T-helper 17 cell (primary cell): ENCODE measurements at regions not wholly inside any gene's neighbourhood (a gene's known extent, or its start where the extent isn't known, plus 50 kb on each side); places are given as distances from the start of the nearest gene placed in this dataset.

Source experiments
- ATAC-seq: fragments of 150-1000 bp; cut with Tn5 transposase; 2 replicates; pipeline ENCODE4 v1.10.0; 2021; ENCODE audit warnings: mild to moderate bottlenecking, moderate library complexity
- DNase-seq, 3 donors: peaks; one replicate each; pipeline versions ENCODE4 v3.0.0 to v3.0.0-alpha.2; 2020 to 2021
- H3K9me3 ChIP-seq: one replicate; pipeline ENCODE4 v1.7.0; 2013; ENCODE audit warnings: low read length, mild to moderate bottlenecking; ENCODE audit not compliant: control insufficient read depth, poor library complexity, severe bottlenecking
- H3K27ac Mint-ChIP-seq: one replicate; pipeline ENCODE4 v1.8.0; 2022; ENCODE audit warnings: mild to moderate bottlenecking, moderate library complexity, mixed read lengths
- H3K27me3 Mint-ChIP-seq: one replicate; pipeline ENCODE4 v1.8.0; 2022; ENCODE audit warnings: mixed read lengths
- H3K36me3 Mint-ChIP-seq: one replicate; pipeline ENCODE4 v1.8.0; 2022; ENCODE audit warnings: low read depth, mixed read lengths
- H3K4me1 Mint-ChIP-seq: one replicate; pipeline ENCODE4 v1.8.0; 2022; ENCODE audit warnings: mild to moderate bottlenecking, mixed read lengths
- H3K4me3 Mint-ChIP-seq: one replicate; pipeline ENCODE4 v1.8.0; 2022; ENCODE audit warnings: mild to moderate bottlenecking, moderate library complexity, mixed read lengths

DNA sequence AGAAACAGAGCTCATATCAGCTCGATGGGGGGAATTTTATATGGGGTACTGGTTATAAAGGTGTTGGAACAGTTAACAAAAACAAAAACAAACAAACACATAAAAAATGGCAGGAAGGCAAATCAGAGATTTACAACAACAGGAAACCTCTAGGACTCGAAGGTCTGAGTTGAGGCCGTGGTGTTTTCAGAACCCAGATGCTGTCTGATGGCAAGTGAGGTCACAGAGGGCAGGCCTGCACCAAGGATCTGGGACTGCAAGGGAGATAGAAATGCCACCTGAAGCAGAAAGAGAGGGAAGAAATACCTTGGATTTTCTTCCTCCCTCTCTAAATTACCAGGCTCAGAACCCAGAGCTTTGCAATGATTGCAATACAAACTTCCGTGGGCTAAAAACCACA is 429.5 kb downstream of the ZNF521 start:
- Mint-ChIP-seq H3K27ac (no peak overlapping the region), H3K27me3 (peaks cover 4% of the 10 kb centered on the region), H3K4me3 (no peak overlapping the region), H3K36me3 (no peaks in the 10 kb centered on the region), H3K4me1 (no peaks in the 10 kb centered on the region)
- ATAC-seq: no peak
- H3K9me3 ChIP-seq: no peaks in the 10 kb centered on the region
- no peak for DNase-seq

DNA sequence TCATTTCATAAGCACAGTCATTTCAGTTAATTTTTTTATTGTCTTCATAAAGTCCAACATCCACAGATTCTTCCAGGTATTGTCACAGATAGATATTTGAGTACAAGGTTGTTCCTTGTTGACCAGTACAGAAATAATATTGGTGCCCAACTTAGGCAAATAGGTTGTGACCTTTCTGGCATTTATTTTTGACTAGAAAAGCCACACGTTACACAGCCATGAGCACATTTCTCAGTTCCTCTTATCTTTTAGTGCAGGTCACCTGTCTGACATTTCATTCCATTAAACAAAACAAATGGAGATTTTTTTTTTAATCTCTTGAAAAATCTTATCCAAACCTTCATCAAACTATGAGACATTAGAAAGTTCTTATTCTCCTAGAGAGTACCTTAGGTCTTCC is 428.8 kb downstream of the ZNF521 start:
- Mint-ChIP-seq H3K27ac (no peak overlapping the region), H3K4me1 (no peaks in the 10 kb centered on the region), H3K4me3 (no peak overlapping the region), H3K27me3 (peaks cover 4% of the 10 kb centered on the region), H3K36me3 (no peaks in the 10 kb centered on the region)
- ATAC-seq (no peak), DNase-seq (no peak)
- H3K9me3 ChIP-seq: no peaks in the 10 kb centered on the region

DNA sequence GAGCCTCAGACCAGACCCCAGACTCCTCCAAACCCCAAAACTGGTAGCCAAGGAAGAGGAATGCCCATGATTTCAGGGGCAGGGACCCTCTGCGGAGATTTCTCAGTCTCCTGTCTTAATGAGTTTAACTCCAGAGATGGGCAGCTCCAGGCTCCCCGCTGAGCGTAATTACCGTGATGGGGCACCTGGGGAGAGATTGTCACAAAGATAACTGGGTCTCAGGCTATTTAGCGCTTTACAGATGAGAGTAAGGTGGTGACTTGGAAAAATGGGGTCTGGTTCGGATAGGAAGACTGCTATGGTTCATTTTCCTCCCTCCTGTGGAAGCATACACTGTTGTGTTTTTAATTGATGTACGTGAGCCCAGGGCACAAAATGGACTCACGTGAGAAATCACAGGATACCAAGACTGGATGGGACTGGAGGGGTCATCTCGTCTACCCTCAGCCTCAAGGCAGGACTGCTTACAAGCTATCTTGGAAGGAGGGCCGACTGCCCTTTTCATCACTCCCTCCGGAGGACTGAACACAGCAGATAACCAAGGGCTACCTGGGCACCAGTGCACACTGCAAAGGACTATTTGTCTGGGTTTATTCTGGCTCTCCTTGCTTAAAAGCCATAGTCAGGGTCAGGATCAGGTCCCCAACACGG is 427.8 kb downstream of the ZNF521 start:
- ATAC-seq: no peak
- H3K27me3 Mint-ChIP-seq: peaks cover 4% of the 10 kb centered on the region
- no peaks in the 10 kb centered on the region for H3K4me1 Mint-ChIP-seq
- no peaks in the 10 kb centered on the region for H3K36me3 Mint-ChIP-seq
- H3K9me3 ChIP-seq: no peaks in the 10 kb centered on the region
- no peak for DNase-seq
- no peak overlapping the region for H3K27ac Mint-ChIP-seq
- H3K4me3 Mint-ChIP-seq: no peak overlapping the region

DNA sequence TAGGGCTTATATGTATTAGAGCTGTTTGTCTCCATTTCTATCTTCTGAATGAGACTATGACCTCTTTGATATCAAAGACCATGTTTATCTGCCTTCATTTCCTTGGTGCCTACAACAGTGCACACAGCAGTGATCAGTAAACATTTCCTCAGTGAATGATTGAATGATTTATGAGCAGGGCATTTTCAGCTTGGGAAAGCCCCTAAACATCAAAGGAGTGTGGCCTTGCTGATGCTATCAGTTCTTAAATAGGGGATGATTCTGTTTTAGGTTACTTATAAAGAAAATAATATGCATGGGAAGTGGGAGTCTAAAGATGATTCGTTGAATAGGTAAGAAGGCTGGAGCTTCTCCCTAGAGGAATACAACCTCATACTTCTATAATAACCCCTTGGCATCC is 425.3 kb downstream of the ZNF521 start:
- DNase-seq (no peak), ATAC-seq (no peak)
- peaks cover 4% of the 10 kb centered on the region for H3K27me3 Mint-ChIP-seq
- H3K4me3 Mint-ChIP-seq: no peak overlapping the region
- H3K4me1 Mint-ChIP-seq: no peaks in the 10 kb centered on the region
- H3K9me3 ChIP-seq: no peaks in the 10 kb centered on the region
- no peaks in the 10 kb centered on the region for H3K36me3 Mint-ChIP-seq
- no peak overlapping the region for H3K27ac Mint-ChIP-seq

DNA sequence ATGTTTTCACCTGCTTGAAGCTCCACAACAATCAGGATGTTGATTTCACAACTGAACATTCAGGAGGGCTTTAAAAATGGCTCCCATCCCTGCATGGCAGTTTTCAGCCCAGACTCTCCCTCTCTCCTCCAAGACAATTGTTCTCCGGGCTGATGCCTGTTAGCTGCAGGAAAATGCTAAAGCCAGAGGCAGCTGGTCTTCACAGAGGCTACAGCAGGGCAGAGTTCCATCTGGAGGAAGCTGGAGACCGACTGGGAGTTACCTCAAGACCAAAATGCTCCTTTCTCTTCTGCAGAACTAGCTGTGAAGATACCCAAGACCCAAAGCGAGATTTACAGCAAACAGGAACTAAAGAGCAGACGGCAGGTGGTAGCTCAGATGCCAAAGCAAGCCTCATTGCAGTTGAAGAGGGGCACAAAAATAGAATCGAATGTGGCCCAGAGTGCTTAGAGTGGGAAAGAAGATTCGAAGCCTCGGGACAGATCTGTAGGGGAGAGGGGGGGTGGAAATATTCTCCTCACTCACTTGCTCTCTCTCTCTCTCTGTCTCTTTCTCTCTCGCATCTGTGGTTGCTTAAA is 423.6 kb downstream of the ZNF521 start:
- H3K4me3 Mint-ChIP-seq: no peak overlapping the region

DNA sequence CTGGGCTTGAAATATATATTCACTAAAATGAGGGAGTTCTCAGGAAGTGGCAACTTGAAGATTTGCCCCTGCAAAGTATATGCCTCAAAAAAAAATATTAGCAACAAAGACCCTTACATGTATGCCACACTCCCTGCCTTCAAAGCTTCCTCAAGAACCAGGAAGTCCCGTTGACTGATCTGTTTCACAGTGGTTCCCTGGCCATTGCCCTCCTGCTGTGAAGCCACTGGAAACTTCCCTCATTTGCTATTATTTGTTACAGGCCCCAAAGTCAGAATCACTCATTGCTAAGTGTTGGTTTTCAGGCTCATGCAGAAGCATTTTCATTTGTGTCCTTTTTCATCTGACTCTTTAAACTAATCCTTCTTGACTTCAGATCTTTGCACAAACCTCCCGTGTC is 421.5 kb downstream of the ZNF521 start:
- ATAC-seq (no peak), DNase-seq (no peak)
- Mint-ChIP-seq H3K27me3 (peaks cover 12% of the 10 kb centered on the region), H3K4me1 (no peaks in the 10 kb centered on the region), H3K36me3 (no peaks in the 10 kb centered on the region), H3K27ac (no peak overlapping the region), H3K4me3 (no peak overlapping the region)
- no peaks in the 10 kb centered on the region for H3K9me3 ChIP-seq

More for the DNA sequence above, 423.6 kb downstream of the ZNF521 start:
- H3K9me3 ChIP-seq: no peaks in the 10 kb centered on the region
- DNase-seq: no peak
- no peak for ATAC-seq
- Mint-ChIP-seq H3K27me3 (peaks cover 4% of the 10 kb centered on the region), H3K36me3 (no peaks in the 10 kb centered on the region), H3K27ac (no peak overlapping the region), H3K4me1 (no peaks in the 10 kb centered on the region)

DNA sequence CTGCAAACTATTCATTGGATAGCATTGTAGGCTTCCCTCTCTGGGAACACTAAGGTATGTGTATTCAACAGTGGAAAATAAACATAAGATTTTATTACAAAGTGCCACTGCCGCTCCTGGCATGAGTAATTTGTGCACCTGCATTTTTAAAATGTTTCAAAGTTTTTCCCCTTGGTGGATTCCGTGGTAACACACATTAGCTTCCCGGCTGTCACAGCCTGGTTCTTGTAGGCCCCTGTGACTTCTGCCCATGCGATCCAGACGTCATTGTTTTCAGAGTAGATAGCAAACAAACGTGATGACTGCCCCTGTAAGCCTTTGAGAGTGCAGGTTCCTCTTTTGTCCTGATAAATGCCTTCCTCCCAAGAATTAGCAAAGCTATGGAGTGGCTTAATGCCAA is 421.0 kb downstream of the ZNF521 start:
- Mint-ChIP-seq H3K4me1 (no peaks in the 10 kb centered on the region), H3K36me3 (no peaks in the 10 kb centered on the region), H3K27ac (no peak overlapping the region), H3K27me3 (peaks cover 13% of the 10 kb centered on the region), H3K4me3 (no peak overlapping the region)
- ATAC-seq (no peak), DNase-seq (no peak)
- H3K9me3 ChIP-seq: no peaks in the 10 kb centered on the region

DNA sequence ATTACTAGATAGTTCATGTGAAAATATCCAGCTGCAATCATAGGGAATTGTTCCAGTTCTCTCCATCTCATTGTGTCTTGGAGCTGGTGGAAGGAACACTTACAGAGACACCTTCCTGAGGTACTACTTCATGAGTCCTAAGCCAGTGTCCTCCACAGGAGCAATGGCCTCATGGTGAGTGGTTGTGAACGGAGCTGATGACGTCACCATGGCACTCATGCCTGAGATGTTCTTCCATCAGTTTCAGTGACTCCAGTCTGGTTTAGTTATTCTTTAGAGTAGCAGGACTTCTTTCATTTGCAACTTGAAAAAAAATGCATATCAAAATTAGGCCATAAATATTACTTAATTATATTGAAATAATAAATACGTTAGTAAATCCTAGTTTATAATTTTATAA is 418.6 kb downstream of the ZNF521 start:
- Mint-ChIP-seq H3K27ac (no peak overlapping the region), H3K4me1 (no peaks in the 10 kb centered on the region), H3K36me3 (no peaks in the 10 kb centered on the region), H3K27me3 (peaks cover 14% of the 10 kb centered on the region), H3K4me3 (no peak overlapping the region)
- no peaks in the 10 kb centered on the region for H3K9me3 ChIP-seq
- ATAC-seq (no peak), DNase-seq (no peak)

DNA sequence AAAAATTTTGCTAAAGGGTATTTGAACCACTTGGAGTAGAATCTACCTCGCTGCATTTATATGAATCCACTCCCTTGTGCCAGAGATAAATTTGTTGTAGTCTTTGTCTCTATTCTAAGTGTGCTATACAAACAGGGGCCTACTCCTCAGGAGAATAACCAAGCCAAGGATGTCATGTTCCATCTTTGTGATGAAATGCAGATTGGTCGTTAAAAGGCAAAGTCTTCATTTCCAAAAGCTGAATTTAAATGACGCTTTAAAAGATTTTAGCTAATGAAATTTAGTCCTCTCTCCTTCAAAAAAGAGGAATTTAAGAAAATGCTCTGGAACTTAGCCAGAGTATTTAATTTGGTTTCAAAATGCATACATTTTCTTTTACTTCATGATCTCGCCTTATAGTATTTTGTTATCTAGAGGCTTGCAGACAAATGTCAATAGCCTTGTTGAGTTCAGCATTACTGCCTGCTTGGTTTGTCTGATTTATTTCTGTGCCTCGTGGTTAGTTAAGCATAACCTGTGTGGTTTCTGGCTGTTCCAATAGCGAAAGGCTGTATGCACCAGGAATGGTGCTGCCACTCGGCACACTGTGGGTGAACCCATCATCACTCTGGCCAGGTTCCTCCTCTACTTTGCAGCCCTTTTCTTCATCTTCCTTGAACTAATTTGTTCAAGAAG is 417.6 kb downstream of the ZNF521 start:
- no peak for ATAC-seq
- no peaks in the 10 kb centered on the region for H3K4me1 Mint-ChIP-seq
- H3K27ac Mint-ChIP-seq: no peak overlapping the region
- no peaks in the 10 kb centered on the region for H3K9me3 ChIP-seq
- no peak for DNase-seq
- no peak overlapping the region for H3K4me3 Mint-ChIP-seq
- no peaks in the 10 kb centered on the region for H3K36me3 Mint-ChIP-seq
- H3K27me3 Mint-ChIP-seq: peaks cover 14% of the 10 kb centered on the region

DNA sequence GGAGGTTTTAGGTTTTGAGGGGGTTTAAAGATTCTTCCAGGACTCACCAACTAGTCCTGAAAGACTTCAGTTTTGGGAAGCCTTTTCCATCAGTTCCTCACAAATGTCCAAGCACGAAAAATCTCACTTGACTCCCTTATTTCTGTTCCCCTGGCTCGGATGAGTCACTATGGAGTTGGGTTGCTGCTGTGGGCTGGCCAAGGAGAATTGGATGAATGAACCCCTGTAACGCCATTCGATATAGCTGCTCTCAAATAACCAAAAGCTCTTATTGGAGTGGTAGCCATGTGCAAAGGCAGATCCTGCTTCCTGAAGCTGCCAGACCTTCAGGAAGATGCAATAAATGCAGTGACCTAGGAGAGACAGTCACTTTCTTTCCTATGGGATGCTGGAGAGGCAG is 417.0 kb downstream of the ZNF521 start:
- H3K9me3 ChIP-seq: no peaks in the 10 kb centered on the region
- H3K4me1 Mint-ChIP-seq: no peaks in the 10 kb centered on the region
- H3K4me3 Mint-ChIP-seq: no peak overlapping the region
- peaks cover 14% of the 10 kb centered on the region for H3K27me3 Mint-ChIP-seq
- no peak overlapping the region for H3K27ac Mint-ChIP-seq
- DNase-seq (no peak), ATAC-seq (no peak)
- no peaks in the 10 kb centered on the region for H3K36me3 Mint-ChIP-seq

DNA sequence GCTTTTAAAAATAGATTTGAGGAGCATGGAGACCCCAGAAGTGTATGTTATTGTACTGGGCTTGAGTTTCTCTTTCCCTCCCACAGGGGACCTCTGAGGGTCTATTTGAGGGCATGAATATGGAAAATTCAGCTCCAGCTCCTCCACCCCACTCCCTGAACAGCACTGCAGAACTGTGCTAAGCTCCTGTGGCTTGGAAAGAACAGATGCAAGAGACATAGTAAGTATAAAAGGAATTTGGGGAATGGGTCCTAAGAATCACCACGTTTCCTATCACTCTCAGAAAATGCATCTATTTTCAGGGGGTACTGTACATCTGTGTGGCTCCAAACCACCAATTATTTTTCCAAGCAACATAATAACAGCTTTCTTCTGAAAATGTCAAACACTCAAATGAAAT is 416.1 kb downstream of the ZNF521 start:
- ATAC-seq (no peak), DNase-seq (no peak)
- H3K9me3 ChIP-seq: no peaks in the 10 kb centered on the region
- Mint-ChIP-seq H3K36me3 (no peaks in the 10 kb centered on the region), H3K4me3 (no peak overlapping the region), H3K27me3 (peaks cover 14% of the 10 kb centered on the region), H3K27ac (no peak overlapping the region), H3K4me1 (no peaks in the 10 kb centered on the region)

DNA sequence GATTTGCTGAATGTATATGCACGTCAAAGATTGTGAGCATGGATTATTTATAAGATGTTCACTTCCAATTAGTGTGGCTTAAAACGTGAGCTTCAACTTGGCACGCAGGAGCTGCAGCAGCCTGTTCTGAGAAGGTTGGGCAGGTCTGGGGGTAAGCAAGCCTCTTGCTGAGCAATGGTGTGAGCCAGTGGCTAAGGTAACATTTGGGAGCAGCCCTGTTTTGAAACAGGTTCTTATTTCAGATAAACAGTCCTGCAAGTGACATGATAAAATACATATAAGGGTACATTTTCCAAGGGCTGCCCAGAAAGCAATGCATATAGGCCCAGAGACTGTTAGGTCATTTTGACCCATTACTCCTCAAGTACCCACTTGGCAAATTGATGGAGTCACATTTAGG is 415.3 kb downstream of the ZNF521 start:
- Mint-ChIP-seq H3K27me3 (peaks cover 14% of the 10 kb centered on the region), H3K4me1 (no peaks in the 10 kb centered on the region), H3K27ac (no peak overlapping the region), H3K36me3 (no peaks in the 10 kb centered on the region), H3K4me3 (no peak overlapping the region)
- DNase-seq: no peak
- no peak for ATAC-seq
- H3K9me3 ChIP-seq: no peaks in the 10 kb centered on the region

DNA sequence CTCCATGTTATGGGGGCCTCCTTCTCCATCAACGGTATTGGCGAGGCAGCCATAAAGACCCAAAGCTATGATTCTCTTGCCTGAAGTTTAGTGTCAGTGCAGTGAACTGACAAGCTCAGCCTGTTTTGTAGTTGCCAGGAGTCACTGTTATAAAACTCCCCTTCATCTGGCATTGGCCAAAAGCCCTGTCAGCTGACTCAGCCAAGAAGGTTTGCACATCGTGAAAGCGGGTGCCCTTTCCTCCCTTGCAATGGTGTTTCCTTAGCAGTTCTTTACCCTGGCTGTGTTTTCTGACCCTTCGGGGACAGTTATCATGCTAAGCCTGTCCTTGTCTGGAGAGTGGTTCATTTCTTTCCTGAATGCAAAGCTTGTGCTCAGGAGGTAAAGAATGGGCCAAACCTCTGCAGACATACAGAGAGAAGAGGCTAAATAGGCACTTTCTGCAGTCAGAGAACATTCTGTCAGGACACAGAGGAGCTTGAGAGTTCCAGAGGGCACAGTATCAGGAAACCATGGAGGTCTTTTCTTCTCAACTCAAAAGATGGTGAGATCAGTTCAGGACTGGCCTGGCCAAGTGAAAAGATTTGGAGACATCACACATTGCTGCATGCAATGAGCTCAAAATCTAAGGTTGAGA is 414.2 kb downstream of the ZNF521 start:
- H3K27me3 Mint-ChIP-seq: peaks cover 14% of the 10 kb centered on the region
- no peaks in the 10 kb centered on the region for H3K36me3 Mint-ChIP-seq
- DNase-seq: no peak

More for the DNA sequence above, 414.2 kb downstream of the ZNF521 start:
- ATAC-seq: no peak
- Mint-ChIP-seq H3K27ac (no peak overlapping the region), H3K4me3 (no peak overlapping the region), H3K4me1 (no peaks in the 10 kb centered on the region)
- H3K9me3 ChIP-seq: no peaks in the 10 kb centered on the region
